Dermis blood vessel endothelial cell (primary cell): ENCODE measurements at regions not wholly inside any gene's neighbourhood (a gene's known extent, or its start where the extent isn't known, plus 50 kb on each side); places are given as distances from the start of the nearest gene placed in this dataset.

Source experiments
- DNase-seq: peaks from one replicate; pipeline ENCODE4 v3.0.0; 2010

DNA sequence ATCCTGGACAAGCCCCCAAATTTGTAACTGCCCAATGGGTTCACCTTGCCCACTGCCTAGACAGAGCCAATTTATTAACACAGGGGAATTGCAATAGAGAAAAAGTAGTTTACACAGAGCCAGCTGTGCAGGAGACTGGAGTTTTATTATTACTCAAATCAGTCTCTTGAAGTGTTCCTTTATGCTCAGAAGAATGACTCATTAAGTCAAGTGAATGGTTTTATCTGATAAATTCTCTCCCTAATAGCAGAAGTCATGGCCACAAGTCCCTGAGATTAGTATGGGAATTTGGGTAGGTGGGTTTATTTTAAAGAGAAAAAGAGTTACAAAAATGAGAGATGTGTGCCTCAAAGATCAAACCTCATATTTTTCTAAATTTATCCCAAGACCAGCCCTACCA, 122.8 kb upstream of the NUDT4 start:
- no peak for DNase-seq

DNA sequence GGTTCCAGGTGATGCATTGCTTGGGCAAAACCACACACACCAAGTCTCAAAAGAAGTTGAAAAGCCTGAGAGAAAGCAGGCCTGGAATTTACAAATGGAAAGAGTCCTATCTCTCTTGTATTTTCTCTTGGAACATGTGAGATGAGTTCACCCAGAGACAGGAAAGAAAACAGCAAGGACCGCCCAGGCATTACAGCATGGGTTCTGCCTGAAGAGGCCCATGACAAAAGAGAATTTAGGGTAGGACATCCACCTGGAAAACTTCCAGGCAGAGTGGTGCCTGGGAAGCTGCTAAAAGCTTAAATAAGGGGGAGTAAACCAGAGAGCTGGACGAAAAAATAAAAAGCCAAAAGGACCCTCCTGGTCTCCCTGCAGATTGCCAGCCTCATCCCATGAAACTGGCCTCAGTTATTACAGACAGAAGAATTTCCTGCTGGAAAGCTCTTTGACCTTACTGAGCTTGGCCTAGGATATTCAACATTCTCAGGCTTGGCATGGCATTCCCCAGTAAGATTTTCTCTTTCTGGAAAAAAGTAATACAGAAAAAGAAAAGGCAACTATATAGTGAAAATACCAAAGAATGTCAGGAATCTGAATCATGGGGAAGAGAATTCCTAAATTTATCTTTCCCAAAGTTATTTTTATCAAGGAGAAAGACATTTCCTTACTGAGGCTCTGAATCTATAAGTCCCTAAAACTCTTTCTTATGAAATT, 121.3 kb upstream of the NUDT4 start:
- DNase-seq: no peak

DNA sequence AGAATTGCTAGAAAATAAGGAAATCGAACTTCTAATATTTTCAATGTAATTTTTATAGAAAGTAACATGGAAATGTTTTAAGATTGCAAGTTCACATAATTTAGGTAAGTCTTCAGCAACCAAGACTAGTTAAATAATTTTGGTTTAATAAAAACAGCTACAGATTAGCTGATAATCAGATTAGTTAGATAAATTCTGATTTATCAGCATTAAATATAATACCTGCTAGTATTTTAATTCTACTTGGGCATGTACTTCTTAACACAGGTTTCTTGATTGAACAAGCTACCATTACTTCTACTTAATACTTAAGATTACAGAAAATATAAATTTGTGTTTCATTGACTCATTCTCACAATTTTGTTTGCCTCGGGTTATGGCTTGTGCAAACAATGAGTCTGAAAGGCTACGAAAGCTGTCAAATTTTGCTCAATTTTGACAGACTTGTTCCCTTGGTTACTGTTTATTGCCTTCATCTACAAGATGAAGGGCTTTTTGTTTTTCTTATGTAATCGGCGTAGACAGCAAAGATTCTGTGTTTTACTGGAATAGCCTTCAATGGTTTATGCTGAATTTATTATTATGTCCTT, 116.1 kb upstream of the NUDT4 start:
- no peak for DNase-seq

DNA sequence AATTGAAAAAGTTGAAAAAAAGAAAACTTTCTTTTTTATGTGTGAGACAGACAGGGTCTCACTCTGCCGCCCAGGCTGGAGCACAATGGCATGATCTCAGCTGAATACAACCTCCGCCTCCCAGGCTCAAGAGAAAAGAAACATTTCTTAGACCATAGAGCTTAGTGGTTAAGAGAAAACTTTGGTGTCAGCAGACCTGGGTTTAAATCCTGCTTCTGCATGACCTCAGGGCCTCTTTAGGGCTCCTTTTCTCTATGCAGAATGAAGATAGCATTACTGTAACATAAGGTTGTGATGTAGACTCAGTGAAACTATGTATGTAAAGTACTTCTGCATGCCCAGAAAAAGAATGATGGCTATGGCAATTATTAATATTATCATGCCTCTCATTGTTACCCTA, 104.7 kb upstream of the NUDT4 start:
- no peak for DNase-seq

DNA sequence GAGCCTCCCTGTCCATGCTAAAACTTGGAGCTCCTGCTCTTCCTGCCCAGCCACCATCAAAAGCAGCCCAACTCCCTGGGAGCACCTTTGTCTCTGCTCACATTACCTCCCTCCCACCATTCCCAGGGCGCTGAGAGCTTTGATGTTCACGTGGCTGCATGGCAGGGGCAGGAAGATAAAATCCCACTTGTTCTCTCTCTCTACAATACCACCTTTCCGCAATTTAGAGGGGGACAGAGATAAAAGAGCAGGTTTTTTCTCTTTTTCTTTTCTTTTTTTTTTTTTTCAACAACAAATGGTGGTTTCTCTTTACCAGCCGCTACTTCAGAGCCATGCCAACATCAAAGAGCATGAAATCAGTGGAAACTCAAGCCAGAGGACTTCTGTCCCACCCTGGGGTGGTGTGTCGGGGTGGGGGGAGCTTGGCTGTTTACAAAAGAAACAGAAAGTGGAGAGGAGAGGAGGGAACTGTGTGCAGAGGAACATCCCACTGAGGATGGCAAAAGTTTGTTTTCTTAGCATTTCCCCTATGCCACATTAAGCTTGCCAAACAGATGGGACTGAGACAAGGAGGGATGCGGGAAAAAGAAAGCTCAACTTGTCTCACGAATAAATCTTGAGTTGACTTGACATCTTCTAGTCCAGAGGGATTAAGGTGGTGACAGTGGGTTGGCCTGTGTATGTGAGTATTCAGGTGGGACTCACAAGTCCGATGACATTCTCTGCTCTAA, 103.7 kb upstream of the NUDT4 start:
- DNase-seq: no peak

DNA sequence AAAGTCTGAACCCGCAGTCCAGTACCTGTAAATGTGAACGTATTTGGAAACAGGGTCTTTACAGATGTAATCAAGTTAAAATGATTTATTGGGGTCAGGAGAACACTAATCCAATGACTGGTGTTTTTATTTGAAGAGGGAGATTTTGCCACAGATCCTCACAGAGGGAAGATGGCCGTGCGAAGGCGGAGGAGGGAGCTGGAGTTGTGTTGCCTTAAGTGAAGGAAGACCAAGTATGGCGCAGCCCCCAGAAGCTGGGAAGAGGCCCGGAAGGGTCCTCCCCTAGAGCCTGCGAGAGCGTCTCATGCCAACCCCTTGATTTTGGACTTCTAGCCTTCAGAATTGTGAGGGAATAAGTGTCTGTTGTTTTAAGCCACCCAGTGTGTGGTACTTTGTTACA, 102.8 kb upstream of the NUDT4 start:
- DNase-seq: no peak

DNA sequence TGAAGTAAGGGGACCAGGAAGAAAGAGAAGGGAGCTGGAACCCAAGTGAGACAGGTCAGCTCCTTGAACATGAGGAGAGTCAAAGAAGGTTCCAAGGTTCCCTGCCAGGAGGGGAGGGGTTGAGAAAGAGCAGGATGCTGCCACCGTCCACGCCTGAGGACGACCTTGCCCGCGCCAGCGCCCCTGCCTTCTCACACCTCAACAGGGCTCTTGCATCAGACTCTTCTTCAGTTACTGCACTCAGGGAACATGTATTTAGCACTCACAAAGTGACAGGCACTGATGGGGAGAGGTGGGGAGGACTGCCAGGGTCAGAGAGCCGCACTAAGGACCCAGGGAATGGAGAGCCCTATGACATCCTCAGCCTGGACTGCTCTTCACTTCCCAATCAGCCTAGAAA, 102.1 kb upstream of the NUDT4 start:
- DNase-seq: no peak

DNA sequence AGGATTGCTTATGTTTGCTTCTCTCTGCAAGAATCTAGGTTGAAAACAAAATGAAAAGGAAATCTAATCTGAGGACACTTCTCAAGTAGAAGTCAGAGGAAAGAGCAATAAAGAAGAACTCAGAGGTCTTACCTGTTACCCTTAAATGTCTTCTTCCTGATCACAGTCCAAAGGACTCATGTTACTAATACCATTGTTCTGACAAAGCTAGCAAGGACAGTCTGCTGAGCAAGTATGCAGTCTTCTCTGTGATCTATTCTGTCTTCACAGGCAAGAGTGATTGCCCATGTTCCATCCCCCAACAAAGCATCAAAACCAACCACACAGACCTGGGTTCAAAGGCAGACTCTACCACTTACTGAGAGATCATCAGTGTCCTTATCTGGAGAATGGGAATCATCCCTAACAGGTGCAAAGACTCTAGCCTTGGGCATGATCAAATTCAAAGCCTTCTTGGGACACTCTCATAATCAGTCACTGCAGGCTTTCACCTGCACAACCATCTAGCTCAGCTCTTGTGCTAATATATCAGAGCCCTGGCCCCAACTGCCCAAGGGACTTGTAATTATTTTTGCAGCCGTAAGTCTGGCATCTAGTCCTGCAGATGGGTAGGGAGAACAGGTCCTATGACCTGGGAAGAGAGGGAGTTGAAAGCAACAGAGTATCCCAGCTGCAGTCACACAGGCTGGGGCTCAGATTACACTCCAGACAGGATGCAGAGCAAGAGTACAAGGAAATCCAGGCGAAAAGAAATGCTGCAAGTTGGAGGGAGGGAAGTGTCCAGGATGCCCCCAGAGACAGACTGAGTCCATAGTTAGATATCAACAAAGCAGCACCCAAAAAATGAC, 97.9 kb upstream of the NUDT4 start:
- peak; percentile 49 for DNase-seq

DNA sequence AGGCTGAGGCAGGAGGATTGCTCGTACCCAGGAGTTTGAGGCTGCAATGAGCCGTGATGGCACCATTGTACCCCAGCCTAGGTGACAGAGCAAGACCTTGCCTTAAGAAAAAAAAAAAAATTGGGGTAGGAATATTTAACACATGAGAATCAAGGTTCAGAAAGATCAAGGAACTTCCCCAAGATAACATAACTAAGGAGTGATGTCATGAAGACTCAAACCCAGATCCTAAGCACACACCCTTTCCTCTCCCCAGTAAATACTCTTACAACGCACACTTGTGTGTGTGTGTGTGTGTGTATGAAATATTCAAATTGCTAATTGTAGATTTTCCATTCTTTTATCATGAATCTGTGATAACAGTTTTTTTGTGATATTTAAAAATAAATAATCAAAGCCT, 90.6 kb upstream of the NUDT4 start:
- peak; percentile 47 for DNase-seq

DNA sequence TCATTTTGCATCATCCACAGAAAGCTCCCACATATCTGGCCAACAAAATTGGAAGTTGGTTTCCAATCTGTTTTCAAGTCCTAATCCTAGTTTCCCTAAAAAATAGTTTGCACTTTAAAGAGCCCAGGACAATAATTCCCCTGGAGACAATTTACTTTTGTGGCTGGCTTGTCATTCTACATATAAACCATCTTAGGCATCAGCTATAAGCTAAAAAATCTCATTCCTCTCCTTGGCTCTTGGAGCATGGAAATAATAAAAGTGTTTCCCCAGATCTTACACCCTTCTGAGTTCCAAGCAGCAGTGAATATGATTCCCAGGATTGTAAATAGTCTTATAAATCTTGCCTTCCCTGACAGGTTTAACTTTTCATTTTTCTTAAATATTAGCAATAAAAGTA, 89.1 kb upstream of the NUDT4 start:
- DNase-seq: no peak

DNA sequence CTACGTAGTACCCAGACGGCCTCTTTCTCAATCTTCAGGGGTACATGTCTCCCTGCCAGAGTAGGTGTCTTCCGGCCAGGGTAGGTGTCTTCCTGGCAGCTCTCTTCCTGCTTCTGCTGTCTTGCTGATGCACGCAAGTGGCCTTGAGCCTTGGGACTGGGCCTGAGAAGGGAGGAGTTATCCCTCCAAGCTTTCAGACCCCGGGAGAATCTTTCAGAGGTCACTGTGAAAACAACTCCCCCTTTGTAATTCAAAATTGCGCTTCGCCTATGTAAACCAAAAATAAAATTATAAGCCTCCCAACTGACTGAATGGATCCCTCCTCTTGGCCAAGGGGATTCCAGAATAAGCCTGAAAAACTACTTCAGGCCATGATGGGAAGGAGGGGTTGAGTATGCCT, 87.3 kb upstream of the NUDT4 start:
- no peak for DNase-seq

DNA sequence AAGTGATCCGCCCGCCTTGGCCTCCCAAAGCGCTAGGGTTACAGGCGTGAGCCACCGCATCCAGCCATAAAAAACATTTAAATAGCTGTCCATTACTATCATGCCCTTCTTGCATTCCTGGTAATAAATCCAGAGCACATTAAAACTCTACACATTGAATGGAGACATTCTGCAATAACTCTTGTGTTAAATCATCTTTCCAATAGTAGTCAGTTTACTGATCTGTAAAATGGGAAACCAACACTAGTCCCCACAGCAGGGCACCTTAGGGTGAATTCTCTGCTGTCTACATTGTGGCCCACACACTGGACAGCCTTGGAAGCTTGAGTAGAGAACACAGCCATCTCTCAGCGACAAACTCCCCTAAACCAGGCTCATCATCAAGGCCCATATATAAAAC, 85.5 kb upstream of the NUDT4 start:
- no peak for DNase-seq

DNA sequence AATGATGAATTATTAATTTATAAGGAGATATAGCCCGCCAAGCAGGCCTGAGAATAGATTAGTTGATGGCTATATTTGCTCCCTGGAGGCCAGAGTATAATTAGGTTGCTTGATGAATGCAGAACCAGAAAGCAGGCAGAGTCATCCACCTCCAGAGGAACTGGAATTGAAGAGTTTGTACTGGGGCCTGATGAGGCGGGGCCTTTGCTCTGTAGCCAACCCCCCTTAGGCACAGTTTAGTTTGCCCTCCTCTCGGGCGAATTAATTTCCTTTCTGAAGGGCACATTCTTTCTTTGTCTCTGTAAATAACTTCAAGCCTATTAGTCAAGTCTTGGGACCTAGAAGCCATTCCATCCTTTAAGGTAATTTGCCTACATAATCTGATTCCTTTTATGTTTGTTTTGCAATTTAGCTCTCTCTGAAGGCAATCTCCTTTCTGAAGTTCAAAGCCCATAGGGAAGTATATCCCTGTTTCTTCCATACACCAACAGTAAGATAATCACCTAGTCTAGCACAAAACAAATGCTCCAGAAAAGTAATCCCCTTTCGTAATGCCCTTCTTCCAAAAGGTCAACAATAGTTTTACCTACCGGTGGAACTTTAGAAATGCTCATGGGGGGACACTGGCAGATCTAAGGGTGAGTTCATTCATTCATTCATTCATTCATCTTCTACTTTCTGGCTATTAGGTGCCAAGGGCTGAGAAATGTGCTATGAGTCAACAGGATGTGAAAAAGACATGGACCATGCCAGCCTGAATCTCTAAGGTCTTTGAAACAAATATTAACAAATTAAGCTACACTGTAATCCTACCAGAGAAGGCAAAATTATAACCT, 84.8 kb upstream of the NUDT4 start:
- no peak for DNase-seq

DNA sequence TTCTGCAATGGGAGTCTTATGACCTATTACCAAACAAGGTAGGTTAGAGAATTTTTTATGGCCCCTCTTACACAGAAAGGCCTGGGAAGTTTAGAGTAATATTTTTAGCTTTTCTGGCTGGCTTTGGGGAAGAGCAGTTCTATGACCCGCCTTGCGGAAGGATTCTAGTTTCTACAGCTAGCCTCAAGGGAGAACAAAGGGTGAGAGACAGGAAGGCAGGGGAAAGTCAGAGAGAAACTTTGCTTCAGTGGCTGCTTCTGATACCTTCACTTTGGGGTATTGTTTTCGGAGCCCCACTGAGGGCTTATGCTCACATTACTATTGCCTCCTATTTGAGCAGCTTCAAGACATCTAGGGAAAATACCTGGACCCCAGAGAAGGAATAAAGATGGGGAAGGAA, 80.7 kb upstream of the NUDT4 start:
- DNase-seq: no peak

DNA sequence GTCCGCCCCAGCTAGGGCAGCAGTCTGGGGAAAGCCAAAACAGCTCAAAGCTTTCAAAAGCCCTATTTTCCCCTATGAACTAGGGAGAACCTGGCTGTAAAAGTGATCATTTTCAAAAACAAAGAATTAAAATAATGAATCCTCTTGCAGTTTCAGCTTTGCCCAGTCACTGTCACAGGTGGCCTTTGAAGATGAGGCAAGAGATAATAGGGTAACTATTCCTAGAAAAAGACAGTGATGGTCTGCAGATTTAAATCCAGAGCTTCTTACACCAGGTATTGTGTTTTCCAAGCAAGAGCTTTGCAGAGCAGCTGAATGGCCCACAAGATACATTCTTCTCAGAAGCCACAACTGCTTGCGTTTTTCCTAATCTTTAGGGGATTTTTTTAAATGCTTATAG, 80.2 kb upstream of the NUDT4 start:
- DNase-seq: no peak

DNA sequence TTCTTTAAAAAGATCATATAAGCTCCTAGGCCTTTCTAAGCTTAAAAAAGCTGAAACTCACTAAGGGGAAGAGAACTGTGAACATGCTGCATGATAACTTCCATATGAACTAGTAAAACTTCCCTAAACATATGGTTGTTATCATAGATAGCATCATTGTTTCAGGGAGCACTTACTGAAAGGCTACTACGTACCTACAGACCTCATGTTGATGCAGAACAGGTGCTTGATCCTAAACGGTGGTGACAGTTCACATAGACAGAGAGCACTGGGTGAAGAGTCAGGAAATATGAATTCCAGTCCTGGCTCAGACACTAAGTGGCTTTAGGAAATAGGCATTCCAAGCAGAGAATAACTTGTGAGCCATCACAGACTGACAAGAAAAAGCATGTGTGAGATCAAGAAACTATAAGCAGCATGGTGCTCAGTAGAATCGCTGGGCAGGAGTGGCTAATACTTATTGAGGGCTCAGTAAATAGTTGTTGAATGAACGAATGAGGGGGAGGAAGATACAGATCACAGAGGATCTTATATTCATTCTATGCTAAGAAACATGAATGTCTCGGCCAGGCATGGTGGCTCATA, 78.4 kb upstream of the NUDT4 start:
- no peak for DNase-seq

DNA sequence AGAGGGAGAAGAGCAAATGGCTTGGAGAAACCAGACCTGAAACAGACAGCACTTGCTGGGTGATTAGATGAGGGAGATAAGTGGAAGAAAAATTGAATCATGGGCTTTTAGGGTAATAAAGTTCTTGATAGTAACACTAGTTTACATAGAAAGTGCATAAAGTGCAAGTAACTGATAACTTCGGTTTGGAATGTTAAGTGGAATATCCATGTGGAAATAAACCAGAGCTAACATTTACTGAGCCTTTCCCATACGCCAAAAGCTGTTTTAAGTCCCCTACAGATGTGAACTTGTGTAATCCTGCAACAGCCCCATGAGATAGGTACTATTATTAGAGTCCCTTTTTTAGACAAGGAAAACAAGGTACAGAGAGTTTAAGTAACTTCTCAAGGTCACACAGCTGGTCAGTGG, 77.1 kb upstream of the NUDT4 start:
- DNase-seq: no peak

DNA sequence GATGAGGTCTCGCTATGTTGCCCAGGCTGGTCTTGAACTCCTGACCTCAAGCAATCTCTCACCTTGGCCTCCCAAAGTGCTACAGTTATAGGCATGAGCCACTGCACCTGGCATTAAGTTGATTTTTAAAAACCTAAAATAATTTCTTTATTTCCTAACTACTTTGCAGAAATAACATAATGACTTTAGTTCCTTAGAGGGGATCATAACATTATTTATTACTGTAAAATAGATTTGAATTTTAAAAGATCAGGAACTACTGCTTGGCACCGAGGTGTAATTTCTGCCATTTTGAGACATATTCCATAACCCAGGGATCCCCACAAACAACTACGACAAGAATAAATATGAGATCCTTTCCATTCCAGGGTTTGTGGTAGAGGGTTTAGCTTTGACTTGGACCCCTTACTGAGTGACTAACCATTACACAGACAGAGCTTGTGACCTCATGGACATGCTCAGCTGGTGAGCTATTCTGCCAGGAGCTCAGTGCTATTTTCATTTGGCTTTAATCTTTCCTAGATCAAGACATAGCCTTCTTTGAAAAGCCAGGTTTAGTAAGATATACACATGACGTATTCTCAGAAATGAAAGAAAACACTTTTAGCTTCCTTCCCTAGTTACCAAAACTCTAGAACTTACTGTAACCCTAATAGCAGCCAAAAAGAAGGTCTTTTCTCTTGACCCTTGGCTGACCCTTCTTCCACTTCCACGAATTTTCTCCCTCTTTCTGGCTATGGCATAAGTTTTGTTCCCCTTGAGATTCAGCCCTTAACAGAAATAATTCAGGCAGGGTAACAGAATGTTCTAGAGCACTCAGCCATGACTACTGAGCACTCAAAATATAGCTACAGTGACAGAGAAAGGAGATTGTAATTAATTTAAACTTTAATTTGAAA, 75.1 kb upstream of the NUDT4 start:
- DNase-seq: peak; percentile 70

DNA sequence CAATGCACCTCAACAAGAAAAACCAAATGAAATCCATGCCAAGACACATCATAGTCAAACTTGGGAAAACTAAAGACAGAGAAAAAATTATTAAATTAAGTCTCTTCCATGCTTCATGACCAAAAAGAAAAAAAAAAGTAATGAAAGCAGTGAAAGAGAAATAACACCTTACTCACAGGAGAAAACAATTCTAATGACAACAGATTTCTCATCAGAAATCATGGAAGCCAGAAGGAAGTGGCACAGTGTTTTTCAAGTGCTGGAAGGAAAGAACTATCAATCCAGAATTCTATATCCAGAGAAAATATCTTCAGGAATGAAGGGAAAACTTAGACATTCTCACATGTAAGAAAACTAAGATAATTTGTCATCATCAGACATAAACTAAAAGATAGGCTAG, 71.1 kb upstream of the NUDT4 start:
- no peak for DNase-seq

DNA sequence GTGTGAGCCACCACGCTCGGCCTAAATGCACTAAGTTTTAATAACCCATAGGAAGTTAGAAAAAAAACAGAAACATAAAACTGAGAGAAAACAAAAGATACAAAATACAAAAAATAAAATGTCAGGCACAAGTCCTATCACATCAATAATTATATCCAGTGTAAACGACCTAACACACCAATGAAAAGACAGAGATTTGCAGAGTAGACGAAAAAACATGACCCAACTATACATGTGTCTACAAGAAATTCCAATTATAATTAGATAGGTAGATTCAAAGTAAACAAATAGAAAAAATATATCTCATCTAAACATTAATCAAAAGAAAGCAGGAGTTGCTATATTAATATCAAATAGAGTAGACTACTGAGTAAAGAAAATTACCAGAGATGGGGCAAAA, 69.4 kb upstream of the NUDT4 start:
- no peak for DNase-seq

DNA sequence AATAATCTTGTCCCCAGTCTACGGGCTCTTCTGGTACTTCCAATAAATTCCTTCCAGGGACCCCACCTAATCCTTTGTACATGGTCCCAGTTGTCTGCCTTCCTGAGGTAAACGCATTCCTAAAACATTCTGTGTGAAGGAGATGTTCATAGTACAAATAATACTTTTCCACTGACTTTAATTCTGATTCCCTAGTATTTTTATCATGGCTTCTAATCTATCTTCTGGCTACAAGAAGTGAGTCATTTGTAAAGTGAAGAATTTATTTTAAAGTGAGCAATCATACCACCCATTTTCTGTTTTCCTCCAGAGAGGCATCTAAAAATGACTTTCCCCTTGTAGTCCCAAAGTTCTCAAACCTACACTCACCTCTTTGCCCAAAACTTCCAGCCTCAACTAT, 65.9 kb upstream of the NUDT4 start:
- DNase-seq: no peak
